K562 (cell line): ENCODE measurements at regions not wholly inside any gene's neighbourhood (a gene's known extent, or its start where the extent isn't known, plus 50 kb on each side); places are given as distances from the start of the nearest gene placed in this dataset.

Experiments
- ARID1B ChIP-seq: fragments of 450-650 bp; IDR thresholded peaks from 2 replicates; pipeline ENCODE4 v1.6.1; 2016; ENCODE audit warnings: antibody characterized with exemption, mild to moderate bottlenecking, inconsistent platforms
- BRF1 ChIP-seq: IDR thresholded peaks from 3 replicates; pipeline ENCODE4 v1.6.1; 2011; ENCODE audit warnings: borderline replicate concordance, mild to moderate bottlenecking; ENCODE audit not compliant: insufficient read length; ENCODE audit errors: extremely low read depth
- CHD2 ChIP-seq: IDR thresholded peaks from 2 replicates; pipeline ENCODE4 v1.6.1; 2011; ENCODE audit warnings: low read depth, low read length
- GABPB1 ChIP-seq: sonication (generic); formaldehyde crosslinking; IDR thresholded peaks from 2 replicates; pipeline ENCODE4 v1.8.0; 2022; ENCODE audit warnings: mild to moderate bottlenecking, missing genetic modification reagents
- HNRNPL ChIP-seq: fragments of 200-400 bp; formaldehyde crosslinking; IDR thresholded peaks from 2 replicates; pipeline ENCODE4 v1.6.1; 2017; ENCODE audit warnings: low read depth, mild to moderate bottlenecking, low read length
- NFATC3 ChIP-seq: fragments of 450-650 bp; IDR thresholded peaks from 2 replicates; pipeline ENCODE4 v1.6.1; 2017; ENCODE audit warnings: mild to moderate bottlenecking
- NR2F6 ChIP-seq: fragments of 450-650 bp; formaldehyde crosslinking; IDR thresholded peaks from 2 replicates; pipeline ENCODE4 v1.4.0; 2020; ENCODE audit warnings: mild to moderate bottlenecking
- SIX5 ChIP-seq, 2 experiments: IDR thresholded peaks; 2 replicates each; pipeline ENCODE4 v1.6.1; 2011; ENCODE audit warnings: low read length in 2 of 2, borderline replicate concordance in 1 of 2, low read depth in 1 of 2, mild to moderate bottlenecking in 1 of 2, moderate library complexity in 1 of 2; ENCODE audit not compliant: insufficient read depth in 1 of 2
- SMC3 ChIP-seq: conservative IDR thresholded peaks from 2 replicates; pipeline ENCODE4 v1.6.1; 2011; ENCODE audit warnings: low read depth, low read length, improper control_type of control experiment; ENCODE audit not compliant: insufficient read depth
- ZBTB17 ChIP-seq: fragments of 450-650 bp; formaldehyde crosslinking; IDR thresholded peaks from 2 replicates; pipeline ENCODE4 v1.4.0; 2020; ENCODE audit warnings: mild to moderate bottlenecking
- ZEB2 ChIP-seq: fragments of 450-650 bp; IDR thresholded peaks from 2 replicates; pipeline ENCODE4 v1.6.1; 2016
- ZNF561 ChIP-seq: fragments of 450-650 bp; formaldehyde crosslinking; conservative IDR thresholded peaks from 2 replicates; pipeline ENCODE4 v1.4.0; 2020; ENCODE audit warnings: mild to moderate bottlenecking, moderate library complexity
- ZNF592 ChIP-seq: fragments of 450-650 bp; IDR thresholded peaks from 2 replicates; pipeline ENCODE4 v1.6.1; 2017; ENCODE audit warnings: antibody characterized with exemption, mild to moderate bottlenecking
- TF ChIP-seq, protein P1 (sequence below): sonication (generic); formaldehyde crosslinking; IDR thresholded peaks from 2 replicates; pipeline ENCODE4 v1.8.0; 2022; ENCODE audit warnings: mild to moderate bottlenecking, low read depth, missing genetic modification reagents
- TF ChIP-seq, protein P2 (sequence below): fragments of 250-450 bp; sonication (Bioruptor Pico); IDR thresholded peaks from 2 replicates; pipeline ENCODE4 v1.5.0; 2021; ENCODE audit warnings: mild to moderate bottlenecking, borderline replicate concordance

- peak; percentile 82 for TF ChIP-seq ZNF592
- TF ChIP-seq, protein P1, sequence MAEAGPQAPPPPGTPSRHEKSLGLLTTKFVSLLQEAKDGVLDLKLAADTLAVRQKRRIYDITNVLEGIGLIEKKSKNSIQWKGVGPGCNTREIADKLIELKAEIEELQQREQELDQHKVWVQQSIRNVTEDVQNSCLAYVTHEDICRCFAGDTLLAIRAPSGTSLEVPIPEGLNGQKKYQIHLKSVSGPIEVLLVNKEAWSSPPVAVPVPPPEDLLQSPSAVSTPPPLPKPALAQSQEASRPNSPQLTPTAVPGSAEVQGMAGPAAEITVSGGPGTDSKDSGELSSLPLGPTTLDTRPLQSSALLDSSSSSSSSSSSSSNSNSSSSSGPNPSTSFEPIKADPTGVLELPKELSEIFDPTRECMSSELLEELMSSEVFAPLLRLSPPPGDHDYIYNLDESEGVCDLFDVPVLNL (CRISPR knock-in tag) = peak; percentile 88; the same call in 1 of the 2 replicates
- TF ChIP-seq NR2F6 = no peak
- TF ChIP-seq SMC3 = 0 out of 2 replicates have a peak, but pooled peaks have one; percentile 14
- no peak for TF ChIP-seq ZNF561 (CRISPR knock-in tag)
- TF ChIP-seq BRF1 = no peak
- TF ChIP-seq ARID1B = peak; percentile 100
- TF ChIP-seq ZBTB17 (CRISPR knock-in tag) = peak; percentile 93
- no peak for TF ChIP-seq HNRNPL
- TF ChIP-seq, protein P2, sequence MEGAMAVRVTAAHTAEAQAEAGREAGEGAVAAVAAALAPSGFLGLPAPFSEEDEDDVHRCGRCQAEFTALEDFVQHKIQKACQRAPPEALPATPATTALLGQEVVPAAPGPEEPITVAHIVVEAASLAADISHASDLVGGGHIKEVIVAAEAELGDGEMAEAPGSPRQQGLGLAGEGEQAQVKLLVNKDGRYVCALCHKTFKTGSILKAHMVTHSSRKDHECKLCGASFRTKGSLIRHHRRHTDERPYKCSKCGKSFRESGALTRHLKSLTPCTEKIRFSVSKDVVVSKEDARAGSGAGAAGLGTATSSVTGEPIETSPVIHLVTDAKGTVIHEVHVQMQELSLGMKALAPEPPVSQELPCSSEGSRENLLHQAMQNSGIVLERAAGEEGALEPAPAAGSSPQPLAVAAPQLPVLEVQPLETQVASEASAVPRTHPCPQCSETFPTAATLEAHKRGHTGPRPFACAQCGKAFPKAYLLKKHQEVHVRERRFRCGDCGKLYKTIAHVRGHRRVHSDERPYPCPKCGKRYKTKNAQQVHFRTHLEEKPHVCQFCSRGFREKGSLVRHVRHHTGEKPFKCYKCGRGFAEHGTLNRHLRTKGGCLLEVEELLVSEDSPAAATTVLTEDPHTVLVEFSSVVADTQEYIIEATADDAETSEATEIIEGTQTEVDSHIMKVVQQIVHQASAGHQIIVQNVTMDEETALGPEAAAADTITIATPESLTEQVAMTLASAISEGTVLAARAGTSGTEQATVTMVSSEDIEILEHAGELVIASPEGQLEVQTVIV (CRISPR knock-in tag) = no peak
- TF ChIP-seq SIX5 (IDR thresholded peaks at IDR 0.05; ENCODE audit: borderline replicate concordance in 1 of 2, insufficient read depth in 1 of 2, low read depth in 1 of 2, low read length in 2 of 2) = no peak
- peak; percentile 89 for TF ChIP-seq ZEB2
- TF ChIP-seq NFATC3 = no peak
- TF ChIP-seq GABPB1 (CRISPR knock-in tag) = peak; percentile 88
- peak; percentile 53; the same call in 1 of the 2 replicates for TF ChIP-seq CHD2
Observed at GRCh38 chr16:85381738-85382592, 231.2 kb upstream of the GSE1 start (continued).
